OCI-LY3 (cell line): ENCODE measurements at regions not wholly inside any gene's neighbourhood (a gene's known extent, or its start where the extent isn't known, plus 50 kb on each side); places are given as distances from the start of the nearest gene placed in this dataset.

Experiments
- H2AFZ ChIP-seq: fragments of 200-600, 300-600 bp; shearing (Covaris generic); 2 replicates; pipeline ENCODE4 v1.6.0; 2014; ENCODE audit warnings: antibody characterized with exemption, low read depth, low read length
- H3K27ac ChIP-seq: fragments of 200-600, 300-600 bp; sonication (generic); 2 replicates; pipeline ENCODE4 v1.5.1; 2014; ENCODE audit warnings: mild to moderate bottlenecking, low read length, moderate library complexity, mixed read lengths
- H3K27me3 ChIP-seq: fragments of 200-600, 300-600 bp; sonication (generic); 2 replicates; pipeline ENCODE4 v1.6.1; 2014; ENCODE audit warnings: low read depth, low read length, mixed read lengths
- H3K36me3 ChIP-seq: fragments of 200-600, 300-600 bp; sonication (generic); replicated peaks from 2 replicates; pipeline ENCODE3; 2014; ENCODE audit warnings: low read depth, low read length, mixed read lengths
- H3K4me1 ChIP-seq: fragments of 300-600, 200-600 bp; sonication (generic); 2 replicates; pipeline ENCODE4 v1.6.1; 2014; ENCODE audit warnings: low read length, mixed read lengths
- H3K4me2 ChIP-seq: fragments of 200-600, 300-600 bp; sonication (generic); 2 replicates; pipeline ENCODE4 v1.6.1; 2014; ENCODE audit warnings: low read length, mixed read lengths
- H3K4me3 ChIP-seq: fragments of 300-600, 200-600 bp; sonication (generic); 2 replicates; pipeline ENCODE4 v1.5.1; 2014; ENCODE audit warnings: antibody characterized with exemption, mild to moderate bottlenecking, low read length, moderate library complexity
- H3K79me2 ChIP-seq: fragments of 300-600, 200-600 bp; shearing (Covaris generic); 2 replicates; pipeline ENCODE4 v1.6.1; 2014; ENCODE audit warnings: mild to moderate bottlenecking, low read length, mixed read lengths
- H3K9ac ChIP-seq: fragments of 300-600, 200-600 bp; shearing (Covaris generic); 2 replicates; pipeline ENCODE4 v1.6.0; 2014; ENCODE audit warnings: mild to moderate bottlenecking, low read length, moderate library complexity
- H3K9me3 ChIP-seq: fragments of 200-600, 300-600 bp; shearing (Covaris generic); 2 replicates; pipeline ENCODE4 v1.6.1; 2014; ENCODE audit warnings: low read length, mixed read lengths; ENCODE audit not compliant: insufficient read depth
- H4K20me1 ChIP-seq: fragments of 200-600, 300-600 bp; sonication (generic); 2 replicates; pipeline ENCODE4 v1.6.1; 2016; ENCODE audit warnings: low read length, mixed read lengths; ENCODE audit not compliant: insufficient read depth
- EZH2phosphoT487 ChIP-seq: fragments of 200-600 bp; shearing (Covaris generic); IDR thresholded peaks from 2 replicates; pipeline ENCODE4 v1.6.1; 2018; ENCODE audit warnings: antibody characterized with exemption, mixed run types, low read depth
- TF ChIP-seq, protein P1 (sequence below): fragments of 200-600, 300-600 bp; sonication (generic); IDR thresholded peaks from 2 replicates; pipeline ENCODE4 v1.5.1; 2014; ENCODE audit warnings: antibody characterized with exemption, low read length, low read depth

DNA sequence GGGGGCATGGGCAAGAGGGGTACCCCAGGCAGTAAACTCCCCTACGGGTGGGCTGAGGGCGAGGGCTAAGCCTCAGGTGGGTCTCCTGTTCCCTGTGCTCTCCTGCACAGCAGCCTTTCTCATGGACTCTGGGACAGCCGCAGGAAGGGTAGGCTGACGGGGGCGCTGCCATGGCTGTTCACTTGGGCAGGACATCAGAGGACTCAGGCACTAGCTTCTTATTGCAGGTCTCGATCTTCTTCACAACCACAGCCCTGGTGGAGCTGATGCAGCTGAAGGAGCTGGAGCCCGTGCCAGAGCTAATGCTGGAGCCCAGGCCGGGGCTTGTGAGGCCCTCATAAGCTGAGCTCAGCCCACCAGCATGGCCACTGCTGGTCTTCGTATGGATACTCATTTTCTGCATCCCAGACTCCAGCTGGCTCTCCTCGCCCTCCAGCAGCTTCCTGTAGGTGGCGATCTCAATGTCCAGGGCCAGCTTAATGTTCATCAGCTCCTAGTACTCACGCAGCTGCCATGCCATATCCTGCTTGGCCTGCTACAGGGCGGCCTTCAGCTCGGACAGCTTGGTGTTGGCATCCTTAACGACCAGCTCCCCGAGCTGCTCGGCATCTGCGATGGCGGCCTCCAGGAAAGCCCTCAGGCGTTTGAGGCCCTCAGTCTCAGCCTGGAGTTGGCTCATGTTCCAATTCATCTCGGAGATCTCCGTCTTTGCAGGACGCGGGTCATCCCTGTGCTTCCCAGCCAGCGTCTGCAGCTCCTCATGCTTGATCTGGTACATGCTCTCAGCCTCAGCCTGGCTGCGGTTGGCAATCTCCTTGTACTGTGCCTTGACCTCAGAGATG, 359.8 kb upstream of the SETBP1 start:
- Histone ChIP-seq H3K27me3 (no peaks in the 10 kb centered on the region), H3K79me2 (no peaks in the 10 kb centered on the region), H2AFZ (no peak overlapping the region), H3K36me3 (no peaks in the 10 kb centered on the region), H3K4me3 (no peak overlapping the region), H3K4me2 (no peak overlapping the region), H3K4me1 (no peaks in the 10 kb centered on the region), H3K9me3 (no peaks in the 10 kb centered on the region), H4K20me1 (no peaks in the 10 kb centered on the region), H3K9ac (no peak overlapping the region), H3K27ac (no peak overlapping the region)
- TF ChIP-seq EZH2phosphoT487 = no peak
- TF ChIP-seq, protein P1, sequence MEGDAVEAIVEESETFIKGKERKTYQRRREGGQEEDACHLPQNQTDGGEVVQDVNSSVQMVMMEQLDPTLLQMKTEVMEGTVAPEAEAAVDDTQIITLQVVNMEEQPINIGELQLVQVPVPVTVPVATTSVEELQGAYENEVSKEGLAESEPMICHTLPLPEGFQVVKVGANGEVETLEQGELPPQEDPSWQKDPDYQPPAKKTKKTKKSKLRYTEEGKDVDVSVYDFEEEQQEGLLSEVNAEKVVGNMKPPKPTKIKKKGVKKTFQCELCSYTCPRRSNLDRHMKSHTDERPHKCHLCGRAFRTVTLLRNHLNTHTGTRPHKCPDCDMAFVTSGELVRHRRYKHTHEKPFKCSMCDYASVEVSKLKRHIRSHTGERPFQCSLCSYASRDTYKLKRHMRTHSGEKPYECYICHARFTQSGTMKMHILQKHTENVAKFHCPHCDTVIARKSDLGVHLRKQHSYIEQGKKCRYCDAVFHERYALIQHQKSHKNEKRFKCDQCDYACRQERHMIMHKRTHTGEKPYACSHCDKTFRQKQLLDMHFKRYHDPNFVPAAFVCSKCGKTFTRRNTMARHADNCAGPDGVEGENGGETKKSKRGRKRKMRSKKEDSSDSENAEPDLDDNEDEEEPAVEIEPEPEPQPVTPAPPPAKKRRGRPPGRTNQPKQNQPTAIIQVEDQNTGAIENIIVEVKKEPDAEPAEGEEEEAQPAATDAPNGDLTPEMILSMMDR = peak; percentile 21; the same call in 1 of the 2 replicates

DNA sequence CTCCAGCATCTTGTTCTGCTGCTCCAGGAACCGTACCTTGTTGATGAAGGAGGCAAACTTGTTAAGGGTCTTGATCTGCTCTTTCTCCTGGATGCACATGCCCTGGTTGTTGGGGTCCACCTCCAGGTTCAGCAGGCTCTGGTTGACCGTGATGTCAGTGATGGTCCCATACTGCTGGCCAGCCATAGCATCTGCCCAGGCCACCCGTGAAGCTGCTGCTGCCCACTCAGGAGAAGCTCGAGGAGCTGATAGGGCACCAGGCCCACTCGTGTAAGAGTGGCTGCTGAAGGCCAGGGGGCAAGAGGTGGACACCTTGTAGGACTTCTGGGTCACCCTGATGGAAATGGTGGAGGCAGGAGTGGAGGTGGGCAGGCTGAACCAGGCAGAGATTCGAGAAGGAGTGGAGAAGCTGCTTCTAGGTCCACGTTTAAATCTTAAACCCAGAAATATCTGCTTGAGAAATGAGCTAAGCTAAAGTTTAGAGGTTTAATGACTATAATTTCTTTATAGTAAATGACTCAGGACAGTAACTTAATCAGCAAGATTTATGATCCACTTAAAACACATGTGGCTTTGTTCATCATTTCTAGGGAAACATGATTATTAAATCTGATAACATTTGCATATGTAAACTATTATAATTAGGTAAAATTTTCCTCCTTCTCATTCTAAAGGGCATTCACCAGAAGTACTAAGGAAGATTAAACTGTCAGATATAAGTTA, 358.7 kb upstream of the SETBP1 start:
- Histone ChIP-seq H2AFZ (no peak overlapping the region), H3K27me3 (no peaks in the 10 kb centered on the region), H3K27ac (no peak overlapping the region), H3K4me2 (no peak overlapping the region), H3K9ac (no peak overlapping the region), H3K9me3 (no peaks in the 10 kb centered on the region), H4K20me1 (no peaks in the 10 kb centered on the region), H3K4me1 (peaks cover 4% of the 10 kb centered on the region; the same call in 1 of the 2 replicates), H3K4me3 (no peak overlapping the region), H3K79me2 (no peaks in the 10 kb centered on the region), H3K36me3 (no peaks in the 10 kb centered on the region)
- TF ChIP-seq, protein P1 = no peak
- TF ChIP-seq EZH2phosphoT487 = no peak

DNA sequence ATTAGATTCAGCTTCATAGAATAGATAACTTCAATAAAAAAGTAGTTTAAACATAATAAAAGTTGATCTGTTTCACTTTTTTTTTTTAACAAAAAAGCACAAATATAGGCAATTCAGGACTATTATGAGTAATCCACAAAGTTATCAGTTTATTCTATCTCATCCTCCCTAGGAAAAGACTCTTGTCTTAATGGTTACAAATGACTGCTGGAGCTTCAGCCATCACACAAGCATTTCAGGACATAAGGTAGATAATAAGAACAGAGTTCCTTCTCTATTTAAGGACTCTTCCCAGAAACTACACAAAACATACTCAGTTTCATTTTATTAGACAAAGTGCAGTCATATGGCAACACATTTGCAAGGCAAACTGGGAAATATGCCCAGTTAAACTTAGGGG, 357.6 kb upstream of the SETBP1 start:
- no peaks in the 10 kb centered on the region for H3K79me2 ChIP-seq
- H2AFZ ChIP-seq = no peak overlapping the region
- no peaks in the 10 kb centered on the region for H4K20me1 ChIP-seq
- TF ChIP-seq, protein P1 = no peak
- TF ChIP-seq EZH2phosphoT487 = no peak
- no peak overlapping the region for H3K27ac ChIP-seq
- no peaks in the 10 kb centered on the region for H3K36me3 ChIP-seq
- no peaks in the 10 kb centered on the region for H3K9me3 ChIP-seq
- H3K4me1 ChIP-seq = peaks cover 4% of the 10 kb centered on the region; the same call in 1 of the 2 replicates
- H3K4me2 ChIP-seq = no peak overlapping the region
- no peaks in the 10 kb centered on the region for H3K27me3 ChIP-seq
- H3K9ac ChIP-seq = no peak overlapping the region
- H3K4me3 ChIP-seq = no peak overlapping the region

DNA sequence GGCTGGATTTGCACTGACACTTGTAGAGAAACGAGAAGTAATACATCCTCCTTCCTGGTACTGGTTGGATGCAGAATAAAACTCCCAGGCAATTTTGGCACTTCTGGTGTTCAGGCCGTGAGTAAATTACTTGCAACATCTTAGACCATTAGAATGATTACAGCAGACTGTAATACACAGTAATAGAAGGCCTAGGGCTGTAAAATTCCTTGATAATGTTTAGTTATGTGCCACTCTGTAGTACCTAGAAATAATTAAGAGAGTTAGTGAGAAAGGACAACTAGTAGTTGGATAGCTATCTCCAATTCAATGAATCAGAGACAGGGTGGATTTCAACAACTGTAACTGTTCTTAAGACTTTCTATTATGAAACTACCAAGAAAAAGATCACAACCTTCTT, 356.3 kb upstream of the SETBP1 start:
- TF ChIP-seq, protein P1 = no peak
- TF ChIP-seq EZH2phosphoT487 = no peak
- Histone ChIP-seq H3K9me3 (no peaks in the 10 kb centered on the region), H3K27ac (no peak overlapping the region)

More for the DNA sequence above, 356.3 kb upstream of the SETBP1 start:
- H3K27me3 ChIP-seq = no peaks in the 10 kb centered on the region
- H3K79me2 ChIP-seq = no peaks in the 10 kb centered on the region
- no peak overlapping the region for H3K9ac ChIP-seq
- H2AFZ ChIP-seq = no peak overlapping the region
- H3K4me3 ChIP-seq = no peak overlapping the region
- no peaks in the 10 kb centered on the region for H3K36me3 ChIP-seq
- H4K20me1 ChIP-seq = no peaks in the 10 kb centered on the region
- no peak overlapping the region for H3K4me2 ChIP-seq
- H3K4me1 ChIP-seq = peaks cover 4% of the 10 kb centered on the region; the same call in 1 of the 2 replicates
